Lower lobe of right lung (tissue), 2 donors: ENCODE measurements at regions not wholly inside any gene's neighbourhood (a gene's known extent, or its start where the extent isn't known, plus 50 kb on each side); places are given as distances from the start of the nearest gene placed in this dataset.

ENCODE experiments used
- ATAC-seq, 2 donors: fragments of 200-7000 bp; cut with Tn5 transposase; one replicate each; pipeline ENCODE4 v1.9.1; 2020 to 2022; ENCODE audit warnings: mild to moderate bottlenecking in 2 of 2, moderate library complexity in 2 of 2
- DNase-seq: peaks from one replicate; pipeline ENCODE4 v3.0.0-alpha.2; 2020
- H3K27ac ChIP-seq: fragments of 200-600 bp; one replicate; pipeline ENCODE4 v1.8.0; 2022
- H3K27me3 ChIP-seq: fragments of 200-600 bp; one replicate; pipeline ENCODE4 v1.8.0; 2022; ENCODE audit warnings: low read depth
- H3K36me3 ChIP-seq: fragments of 200-600 bp; one replicate; pipeline ENCODE4 v1.8.0; 2022; ENCODE audit warnings: mild to moderate bottlenecking
- H3K4me1 ChIP-seq: fragments of 200-600 bp; one replicate; pipeline ENCODE4 v1.8.0; 2022
- H3K4me3 ChIP-seq: fragments of 200-600 bp; one replicate; pipeline ENCODE4 v1.8.0; 2022; ENCODE audit warnings: mild to moderate bottlenecking
- H3K9me3 ChIP-seq: fragments of 200-600 bp; one replicate; pipeline ENCODE4 v1.8.0; 2022
- intact Hi-C: fragments of 100-400 bp; cut with DNase I; formaldehyde crosslinking; loops from one replicate; pipeline ENCODE4 v1.11.0; 2022
- TF ChIP-seq, protein P1 (sequence below): fragments of 200-600 bp; IDR thresholded peaks from one replicate; pipeline ENCODE4 v1.8.0; 2022; ENCODE audit warnings: antibody characterized with exemption, mild to moderate bottlenecking
- donor health status: DM: no; HTN: yes; CAD: no; lungs with severe emphysema.

DNA sequence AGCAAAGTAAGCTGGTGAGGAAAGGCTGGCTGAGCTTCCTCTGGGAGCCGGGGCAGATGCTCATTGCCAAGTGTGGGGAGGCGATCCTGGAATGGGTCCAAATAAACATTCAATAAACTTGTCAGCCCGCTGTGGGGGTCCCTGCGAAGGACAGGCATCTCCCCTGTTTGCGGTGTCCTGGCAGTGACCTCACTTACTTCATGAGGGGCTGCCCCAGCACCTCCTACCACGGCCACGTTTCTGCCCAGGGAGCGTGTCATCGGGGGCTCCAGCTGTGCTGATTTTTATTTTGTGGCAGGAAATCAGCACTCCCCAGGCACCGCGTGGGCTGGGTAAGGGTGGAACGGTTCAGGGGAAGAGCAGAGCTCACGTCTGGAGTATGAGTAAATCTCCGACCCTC, 493.9 kb upstream of the B3GAT1 start:
- H3K27ac ChIP-seq, result no peak overlapping the region
- no peaks in the 10 kb centered on the region for H3K4me1 ChIP-seq
- TF ChIP-seq, protein P1, sequence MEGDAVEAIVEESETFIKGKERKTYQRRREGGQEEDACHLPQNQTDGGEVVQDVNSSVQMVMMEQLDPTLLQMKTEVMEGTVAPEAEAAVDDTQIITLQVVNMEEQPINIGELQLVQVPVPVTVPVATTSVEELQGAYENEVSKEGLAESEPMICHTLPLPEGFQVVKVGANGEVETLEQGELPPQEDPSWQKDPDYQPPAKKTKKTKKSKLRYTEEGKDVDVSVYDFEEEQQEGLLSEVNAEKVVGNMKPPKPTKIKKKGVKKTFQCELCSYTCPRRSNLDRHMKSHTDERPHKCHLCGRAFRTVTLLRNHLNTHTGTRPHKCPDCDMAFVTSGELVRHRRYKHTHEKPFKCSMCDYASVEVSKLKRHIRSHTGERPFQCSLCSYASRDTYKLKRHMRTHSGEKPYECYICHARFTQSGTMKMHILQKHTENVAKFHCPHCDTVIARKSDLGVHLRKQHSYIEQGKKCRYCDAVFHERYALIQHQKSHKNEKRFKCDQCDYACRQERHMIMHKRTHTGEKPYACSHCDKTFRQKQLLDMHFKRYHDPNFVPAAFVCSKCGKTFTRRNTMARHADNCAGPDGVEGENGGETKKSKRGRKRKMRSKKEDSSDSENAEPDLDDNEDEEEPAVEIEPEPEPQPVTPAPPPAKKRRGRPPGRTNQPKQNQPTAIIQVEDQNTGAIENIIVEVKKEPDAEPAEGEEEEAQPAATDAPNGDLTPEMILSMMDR, result no peak
- H3K36me3 ChIP-seq, result no peaks in the 10 kb centered on the region
- DNase-seq (no peak), ATAC-seq (no peak)
- H3K27me3 ChIP-seq, result peaks cover 9% of the 10 kb centered on the region
- intact Hi-C loops, result no loop called here
- no peak overlapping the region for H3K4me3 ChIP-seq
- no peaks in the 10 kb centered on the region for H3K9me3 ChIP-seq

DNA sequence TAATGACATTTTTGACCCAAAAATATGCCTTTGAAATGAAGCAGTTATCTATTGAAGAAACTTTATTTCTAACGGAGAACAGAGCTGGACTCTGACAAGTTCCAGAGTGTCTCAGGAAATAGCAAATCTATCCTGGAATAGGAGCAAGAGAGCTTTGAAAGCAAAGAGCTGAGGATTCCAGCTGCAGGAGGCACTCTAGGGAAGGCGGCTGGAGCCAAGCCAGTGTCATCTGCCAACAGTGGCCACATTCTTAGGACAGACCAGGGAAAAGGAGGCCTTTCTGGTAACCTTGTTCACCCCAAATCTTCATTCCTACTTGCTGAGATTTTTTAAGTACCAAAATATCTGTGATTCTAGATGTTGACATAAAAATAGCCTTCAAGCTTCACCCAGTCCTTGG, 493.5 kb upstream of the B3GAT1 start:
- ATAC-seq, result peak in 1 of 2 donors; percentile 37
- TF ChIP-seq, protein P1, result no peak
- Histone ChIP-seq H3K27ac (no peak overlapping the region), H3K36me3 (no peaks in the 10 kb centered on the region), H3K27me3 (peaks cover 9% of the 10 kb centered on the region), H3K4me1 (no peaks in the 10 kb centered on the region), H3K4me3 (no peak overlapping the region), H3K9me3 (no peaks in the 10 kb centered on the region)
- intact Hi-C loops, result no loop called here
- DNase-seq, result no peak

DNA sequence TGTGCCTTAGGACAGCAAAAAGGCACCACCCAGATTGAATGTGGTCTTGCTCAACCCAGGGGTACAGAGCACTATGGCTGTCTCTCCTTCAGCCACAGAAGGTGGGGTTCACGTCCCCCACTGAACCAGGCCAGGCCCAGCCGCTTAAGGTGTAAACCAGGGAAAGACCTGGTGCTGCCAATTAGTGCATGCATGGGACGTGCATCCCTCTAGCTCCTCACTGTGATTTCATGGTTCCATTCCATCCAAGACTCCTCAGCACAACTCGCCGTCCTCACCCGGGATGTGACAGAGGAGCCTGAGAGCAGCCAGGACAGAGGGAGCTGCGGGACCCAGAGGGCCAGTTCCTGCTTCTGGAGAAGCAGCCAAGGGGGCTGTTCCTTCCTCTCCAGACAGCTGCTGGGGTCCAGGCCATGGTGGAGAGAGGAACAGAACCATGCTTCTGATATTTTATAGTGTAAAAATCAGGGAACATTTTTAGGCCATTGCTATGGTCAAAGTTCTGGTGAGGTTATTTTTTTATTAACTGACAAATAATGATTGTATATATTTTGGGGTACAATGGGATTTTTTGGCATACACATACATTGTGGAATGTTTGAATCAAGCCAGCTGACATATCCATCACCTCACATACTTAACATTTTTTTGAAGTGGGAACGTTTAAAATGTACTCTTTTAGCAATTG, 492.2 kb upstream of the B3GAT1 start:
- no peak overlapping the region for H3K27ac ChIP-seq
- TF ChIP-seq, protein P1, result no peak
- ATAC-seq, result no peak

DNA sequence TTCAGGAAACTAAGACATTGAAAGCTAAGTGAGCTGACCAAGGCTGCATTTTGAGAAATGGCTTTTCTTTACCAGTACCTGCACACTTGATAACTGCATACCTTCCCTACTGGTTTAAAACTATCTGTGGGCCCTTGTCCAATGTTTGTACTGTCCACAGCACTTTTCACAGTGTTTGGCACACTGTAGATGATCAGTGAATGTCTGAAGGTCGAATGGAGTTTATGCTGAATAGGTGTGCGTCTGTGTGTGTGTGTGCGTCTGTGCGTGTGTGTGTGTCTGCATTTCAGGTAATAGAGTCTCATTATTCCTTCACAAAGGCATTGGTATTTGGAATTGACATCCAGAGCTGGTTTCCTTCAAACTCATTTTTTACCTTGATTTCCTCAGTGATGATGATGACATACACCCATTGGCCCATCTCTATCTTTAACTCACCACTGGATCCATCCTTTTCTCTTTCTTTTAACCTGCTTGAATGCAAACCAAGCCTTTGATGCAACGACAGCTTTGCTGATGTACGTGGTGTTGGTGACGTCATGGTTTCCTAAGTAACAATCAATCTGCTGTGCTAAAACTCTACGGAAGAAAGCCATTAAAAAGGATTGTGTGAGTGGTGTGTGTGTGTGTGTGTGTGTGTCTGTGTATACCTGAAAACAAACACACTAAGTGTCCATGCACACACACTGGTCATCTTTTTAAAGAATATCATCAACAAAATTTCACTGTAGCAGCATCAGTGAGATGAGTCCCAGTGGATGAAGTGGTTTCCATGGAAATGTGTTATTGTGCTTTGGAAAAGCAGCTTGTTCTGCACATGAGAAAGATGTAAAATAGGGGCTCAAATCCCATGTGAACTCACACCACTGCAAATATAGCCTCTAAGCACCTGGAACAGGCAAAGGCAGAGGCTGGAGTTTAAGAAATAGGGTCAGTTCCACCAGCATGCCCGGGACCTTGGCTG, 490.2 kb upstream of the B3GAT1 start:
- Histone ChIP-seq H3K27me3 (peaks cover 9% of the 10 kb centered on the region), H3K4me3 (no peak overlapping the region), H3K36me3 (no peaks in the 10 kb centered on the region), H3K9me3 (no peaks in the 10 kb centered on the region), H3K27ac (no peak overlapping the region), H3K4me1 (no peaks in the 10 kb centered on the region)
- TF ChIP-seq, protein P1, result no peak
- DNase-seq (no peak), ATAC-seq (no peak)
- intact Hi-C loops, result no loop called here

More for the DNA sequence above, 492.2 kb upstream of the B3GAT1 start:
- no peaks in the 10 kb centered on the region for H3K9me3 ChIP-seq
- no peaks in the 10 kb centered on the region for H3K36me3 ChIP-seq
- no peak for DNase-seq
- peaks cover 9% of the 10 kb centered on the region for H3K27me3 ChIP-seq
- intact Hi-C loops, result no loop called here
- H3K4me1 ChIP-seq, result no peaks in the 10 kb centered on the region
- H3K4me3 ChIP-seq, result no peak overlapping the region

DNA sequence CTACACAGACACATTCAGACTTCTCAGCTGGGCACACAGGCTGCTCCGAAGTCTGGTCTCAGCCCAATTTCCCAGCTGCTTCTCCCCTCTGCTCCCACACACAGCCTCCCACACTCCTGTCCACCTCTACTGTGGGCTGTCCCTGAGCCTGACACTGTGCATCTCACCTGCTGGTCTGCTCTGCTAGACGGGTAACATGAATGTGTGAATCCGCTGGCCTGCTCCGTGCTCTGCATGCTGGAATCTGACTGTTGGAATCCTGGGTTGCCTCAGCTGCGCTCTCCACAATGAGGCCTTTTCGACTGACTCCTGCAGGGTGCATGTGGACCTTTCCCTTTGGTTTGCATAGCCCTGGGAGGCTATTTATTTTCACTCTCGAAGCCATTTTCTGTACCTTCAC, 489.5 kb upstream of the B3GAT1 start:
- ATAC-seq (no peak), DNase-seq (no peak)
- peaks cover 9% of the 10 kb centered on the region for H3K27me3 ChIP-seq
- no peaks in the 10 kb centered on the region for H3K9me3 ChIP-seq
- TF ChIP-seq, protein P1, result no peak
- H3K36me3 ChIP-seq, result no peaks in the 10 kb centered on the region
- intact Hi-C loops, result no loop called here
- H3K4me3 ChIP-seq, result no peak overlapping the region
- H3K4me1 ChIP-seq, result no peaks in the 10 kb centered on the region
- no peak overlapping the region for H3K27ac ChIP-seq
